ENCODE measurements at regions not wholly inside any gene's neighbourhood (a gene's known extent, or its start where the extent isn't known, plus 50 kb on each side); places are given as distances from the start of the nearest gene placed in this dataset.
"Not testable (repeated sequence)": the region's sequence is repeated elsewhere in the genome, so short reads cannot be mapped to it uniquely, and the experiment has no call there.

GRCh38 chr1:25008192-25008485 lies 78.1 kb upstream of the RUNX3 start:
- Histone ChIP-seq H3F3A (ENCODE audit: insufficient read depth, low read depth) (no peaks in the 10 kb centered on the region), H3K27me3 (ENCODE audit: insufficient read depth, low read depth) (peaks cover 5% of the 10 kb centered on the region; the same call in 1 of the 2 replicates), H3K4me1 (replicated peaks; ENCODE audit: insufficient read depth) (no peaks in the 10 kb centered on the region), H3K27ac (no peak overlapping the region), H3K4me2 (no peak overlapping the region), H3K79me2 (ENCODE audit: low read depth) (no peaks in the 10 kb centered on the region), H3K9me3 (ENCODE audit: insufficient read depth, low read depth) (no peaks in the 10 kb centered on the region), H3K4me3 (no peak overlapping the region), H3K9me2 (ENCODE audit: insufficient read depth) (no peaks in the 10 kb centered on the region), H4K20me1 (ENCODE audit: insufficient read depth) (no peaks in the 10 kb centered on the region), H3K36me3 (ENCODE audit: low read depth) (no peaks in the 10 kb centered on the region), H2AFZ (no peak overlapping the region)
- intact Hi-C loops (cut with micrococcal nuclease; ENCODE audit: unreplicated experiment): no loop called here
- CTCF ChIA-PET: no interaction called here
- POLR2A ChIA-PET (ENCODE audit: unreplicated experiment): no interaction called here
- no TSS peak for BruUV-seq (replicated peaks)
- DNase-seq: no peak
- TF ChIP-seq EZH2 (IDR thresholded peaks at IDR 0.05; ENCODE audit: low read depth) (no peak), CTCF (conservative IDR thresholded peaks at IDR 0.05) (no peak)

GRCh38 chr1:25007390-25008191 lies 77.5 kb upstream of the RUNX3 start:
- H3K4me1 ChIP-seq (replicated peaks; ENCODE audit: insufficient read depth); H3K4me2 ChIP-seq; H3K27me3 ChIP-seq (ENCODE audit: insufficient read depth, low read depth); CTCF ChIA-PET; H4K20me1 ChIP-seq (ENCODE audit: insufficient read depth); H3F3A ChIP-seq (ENCODE audit: insufficient read depth, low read depth); H3K36me3 ChIP-seq (ENCODE audit: low read depth); H2AFZ ChIP-seq; H3K27ac ChIP-seq; H3K9me2 ChIP-seq (ENCODE audit: insufficient read depth); H3K9me3 ChIP-seq (ENCODE audit: insufficient read depth, low read depth); H3K4me3 ChIP-seq; DNase-seq; H3K79me2 ChIP-seq (ENCODE audit: low read depth); intact Hi-C loops (cut with micrococcal nuclease; ENCODE audit: unreplicated experiment); BruUV-seq (replicated peaks): not testable (repeated sequence)
- POLR2A ChIA-PET (ENCODE audit: unreplicated experiment): interaction anchor here (0.6 kb wide), 1 partner anchor 15 kb away, joined by 5 read pairs; no protein-coding TSS in a partner anchor

- intact Hi-C loops (cut with micrococcal nuclease; ENCODE audit: unreplicated experiment): no loop called here
- H3K79me2 ChIP-seq (ENCODE audit: low read depth): no peaks in the 10 kb centered on the region
- ChIA-PET CTCF (no interaction called here), POLR2A (ENCODE audit: unreplicated experiment) (interaction anchor here (0.6 kb wide), 1 partner anchor 16 kb away, joined by 5 read pairs; no protein-coding TSS in a partner anchor)
- TF ChIP-seq CTCF (conservative IDR thresholded peaks at IDR 0.05): no peak
- TF ChIP-seq EZH2 (IDR thresholded peaks at IDR 0.05; ENCODE audit: low read depth): no peak
- no peak overlapping the region for H3K4me3 ChIP-seq
- no peak for DNase-seq
- peaks cover 5% of the 10 kb centered on the region; the same call in 1 of the 2 replicates for H3K27me3 ChIP-seq (ENCODE audit: insufficient read depth, low read depth)
- H3K9me2 ChIP-seq (ENCODE audit: insufficient read depth): no peaks in the 10 kb centered on the region
- no peaks in the 10 kb centered on the region for H3K4me1 ChIP-seq (replicated peaks; ENCODE audit: insufficient read depth)
- H3K27ac ChIP-seq: no peak overlapping the region
- H2AFZ ChIP-seq: no peak overlapping the region
- no peaks in the 10 kb centered on the region for H3F3A ChIP-seq (ENCODE audit: insufficient read depth, low read depth)
- H3K36me3 ChIP-seq (ENCODE audit: low read depth): no peaks in the 10 kb centered on the region
- no peak overlapping the region for H3K4me2 ChIP-seq
- no peaks in the 10 kb centered on the region for H3K9me3 ChIP-seq (ENCODE audit: insufficient read depth, low read depth)
- H4K20me1 ChIP-seq (ENCODE audit: insufficient read depth): no peaks in the 10 kb centered on the region
- BruUV-seq (replicated peaks): no TSS peak
Measured at GRCh38 chr1:25006770-25007169, 76.7 kb upstream of the RUNX3 start.

GRCh38 chr1:25004355-25004754 lies 74.3 kb upstream of the RUNX3 start:
- peaks cover 5% of the 10 kb centered on the region; the same call in 1 of the 2 replicates for H3K27me3 ChIP-seq (ENCODE audit: insufficient read depth, low read depth)
- no peak overlapping the region for H2AFZ ChIP-seq
- H3K27ac ChIP-seq: no peak overlapping the region
- no peak overlapping the region for H3K4me2 ChIP-seq
- POLR2A ChIA-PET (ENCODE audit: unreplicated experiment): no interaction called here
- no peaks in the 10 kb centered on the region for H3K4me1 ChIP-seq (replicated peaks; ENCODE audit: insufficient read depth)
- no TSS peak for BruUV-seq (replicated peaks)
- CTCF ChIA-PET: no interaction called here
- no peaks in the 10 kb centered on the region for H4K20me1 ChIP-seq (ENCODE audit: insufficient read depth)
- DNase-seq: no peak
- TF ChIP-seq EZH2 (IDR thresholded peaks at IDR 0.05; ENCODE audit: low read depth) (no peak), CTCF (conservative IDR thresholded peaks at IDR 0.05) (no peak)
- H3F3A ChIP-seq (ENCODE audit: insufficient read depth, low read depth): no peaks in the 10 kb centered on the region
- intact Hi-C loops (cut with micrococcal nuclease; ENCODE audit: unreplicated experiment): no loop called here
- no peak overlapping the region for H3K4me3 ChIP-seq
- no peaks in the 10 kb centered on the region for H3K79me2 ChIP-seq (ENCODE audit: low read depth)
- no peaks in the 10 kb centered on the region for H3K9me3 ChIP-seq (ENCODE audit: insufficient read depth, low read depth)
- H3K36me3 ChIP-seq (ENCODE audit: low read depth): no peaks in the 10 kb centered on the region
- H3K9me2 ChIP-seq (ENCODE audit: insufficient read depth): no peaks in the 10 kb centered on the region

Data from PC-9 (cell line).